Neural cell (in vitro differentiated cells): ENCODE measurements at regions not wholly inside any gene's neighbourhood (a gene's known extent, or its start where the extent isn't known, plus 50 kb on each side); places are given as distances from the start of the nearest gene placed in this dataset.

Experiments
- H2AFZ ChIP-seq: fragments of 200-600, 300-800 bp; sonication (generic), shearing (Covaris generic); 2 replicates; pipeline ENCODE4 v1.6.0; 2014; ENCODE audit warnings: low read depth, mild to moderate bottlenecking, antibody characterized with exemption, low read length, moderate library complexity
- H3F3A ChIP-seq: fragments of 200-600 bp; shearing (Covaris generic); 2 replicates; pipeline ENCODE4 v1.6.1; 2016; ENCODE audit warnings: mild to moderate bottlenecking, moderate library complexity, mixed read lengths, antibody characterized with exemption, low read length; ENCODE audit not compliant: insufficient read depth, poor library complexity, severe bottlenecking
- H3K27ac ChIP-seq: fragments of 200-600, 300-800 bp; sonication (generic), shearing (Covaris generic); 2 replicates; pipeline ENCODE4 v1.5.1; 2014; ENCODE audit warnings: mild to moderate bottlenecking, low read length, moderate library complexity
- H3K27me3 ChIP-seq: fragments of 300-800, 200-600 bp; sonication (generic), shearing (Covaris generic); 2 replicates; pipeline ENCODE4 v1.6.0; 2014; ENCODE audit warnings: mild to moderate bottlenecking, low read depth, low read length, moderate library complexity; ENCODE audit not compliant: insufficient read depth
- H3K36me3 ChIP-seq: fragments of 300-800, 200-600 bp; sonication (generic), shearing (Covaris generic); 2 replicates; pipeline ENCODE4 v1.5.1; 2014; ENCODE audit warnings: mild to moderate bottlenecking, antibody characterized with exemption, low read length, moderate library complexity; ENCODE audit not compliant: insufficient read depth
- H3K4me2 ChIP-seq: fragments of 300-800, 200-600 bp; sonication (generic), shearing (Covaris generic); 2 replicates; pipeline ENCODE4 v1.6.0; 2014; ENCODE audit warnings: mild to moderate bottlenecking, low read length
- H3K4me3 ChIP-seq: fragments of 300-800, 200-600 bp; sonication (generic), shearing (Covaris generic); 2 replicates; pipeline ENCODE4 v1.5.1; 2014; ENCODE audit warnings: mild to moderate bottlenecking, low read length, moderate library complexity
- H3K79me2 ChIP-seq: fragments of 200-600 bp; shearing (Covaris generic); replicated peaks from 2 replicates; pipeline ENCODE4 v1.6.0; 2014; ENCODE audit warnings: mild to moderate bottlenecking, low read length, moderate library complexity; ENCODE audit not compliant: insufficient read depth
- H3K9ac ChIP-seq: fragments of 300-800, 200-600 bp; sonication (generic), shearing (Covaris generic); 2 replicates; pipeline ENCODE4 v1.6.1; 2016; ENCODE audit warnings: mild to moderate bottlenecking, low read length, mixed read lengths
- H3K9me2 ChIP-seq: fragments of 200-600 bp; shearing (Covaris generic); 2 replicates; pipeline ENCODE4 v1.6.1; 2016; ENCODE audit warnings: mild to moderate bottlenecking, low read length, mixed read lengths; ENCODE audit not compliant: insufficient read depth
- H3K9me3 ChIP-seq: fragments of 200-600, 300-800 bp; sonication (generic), shearing (Covaris generic); 2 replicates; pipeline ENCODE4 v1.6.1; 2016; ENCODE audit warnings: mild to moderate bottlenecking, mixed run types, low read length, moderate library complexity, mixed read lengths
- H4K20me1 ChIP-seq: fragments of 200-600 bp; shearing (Covaris generic); 2 replicates; pipeline ENCODE4 v1.6.1; 2016; ENCODE audit warnings: mild to moderate bottlenecking, mixed run types; ENCODE audit not compliant: insufficient read depth
- EP300 ChIP-seq: fragments of 450-650 bp; conservative IDR thresholded peaks from 2 replicates; pipeline ENCODE4 v1.6.1; 2014; ENCODE audit warnings: antibody characterized with exemption, mild to moderate bottlenecking, moderate library complexity; ENCODE audit not compliant: poor library complexity, severe bottlenecking
- EZH2 ChIP-seq: fragments of 200-600, 300-800 bp; shearing (Covaris generic), sonication (generic); IDR thresholded peaks from 2 replicates; pipeline ENCODE4 v1.6.1; 2014; ENCODE audit warnings: antibody characterized with exemption, low read length, borderline replicate concordance, mild to moderate bottlenecking; ENCODE audit not compliant: insufficient read depth, poor library complexity, severe bottlenecking
- MXI1 ChIP-seq: fragments of 450-650 bp; conservative IDR thresholded peaks from 2 replicates; pipeline ENCODE4 v1.6.1; 2014; ENCODE audit warnings: antibody characterized with exemption, mild to moderate bottlenecking; ENCODE audit not compliant: poor library complexity, severe bottlenecking
- POLR2AphosphoS5 ChIP-seq: IDR thresholded peaks from 2 replicates; pipeline ENCODE4 v1.6.1; 2012
- RAD21 ChIP-seq: fragments of 450-650 bp; conservative IDR thresholded peaks from 2 replicates; pipeline ENCODE4 v1.6.1; 2014; ENCODE audit warnings: antibody characterized with exemption, mild to moderate bottlenecking, moderate library complexity
- SMC3 ChIP-seq: fragments of 450-650 bp; conservative IDR thresholded peaks from 2 replicates; pipeline ENCODE4 v1.6.1; 2014; ENCODE audit warnings: antibody characterized with exemption, mild to moderate bottlenecking, moderate library complexity; ENCODE audit not compliant: poor library complexity
- TAF1 ChIP-seq: IDR thresholded peaks from 2 replicates; pipeline ENCODE4 v1.6.1; 2012; ENCODE audit warnings: low read depth
- TF ChIP-seq, protein P1 (sequence below): IDR thresholded peaks from 2 replicates; pipeline ENCODE4 v1.6.1; 2012; ENCODE audit warnings: borderline replicate concordance
- TF ChIP-seq, protein P2 (sequence below): fragments of 450-650 bp; IDR thresholded peaks from 2 replicates; pipeline ENCODE4 v1.5.1; 2014; ENCODE audit warnings: antibody characterized with exemption, mild to moderate bottlenecking, moderate library complexity; ENCODE audit not compliant: poor library complexity, severe bottlenecking

DNA sequence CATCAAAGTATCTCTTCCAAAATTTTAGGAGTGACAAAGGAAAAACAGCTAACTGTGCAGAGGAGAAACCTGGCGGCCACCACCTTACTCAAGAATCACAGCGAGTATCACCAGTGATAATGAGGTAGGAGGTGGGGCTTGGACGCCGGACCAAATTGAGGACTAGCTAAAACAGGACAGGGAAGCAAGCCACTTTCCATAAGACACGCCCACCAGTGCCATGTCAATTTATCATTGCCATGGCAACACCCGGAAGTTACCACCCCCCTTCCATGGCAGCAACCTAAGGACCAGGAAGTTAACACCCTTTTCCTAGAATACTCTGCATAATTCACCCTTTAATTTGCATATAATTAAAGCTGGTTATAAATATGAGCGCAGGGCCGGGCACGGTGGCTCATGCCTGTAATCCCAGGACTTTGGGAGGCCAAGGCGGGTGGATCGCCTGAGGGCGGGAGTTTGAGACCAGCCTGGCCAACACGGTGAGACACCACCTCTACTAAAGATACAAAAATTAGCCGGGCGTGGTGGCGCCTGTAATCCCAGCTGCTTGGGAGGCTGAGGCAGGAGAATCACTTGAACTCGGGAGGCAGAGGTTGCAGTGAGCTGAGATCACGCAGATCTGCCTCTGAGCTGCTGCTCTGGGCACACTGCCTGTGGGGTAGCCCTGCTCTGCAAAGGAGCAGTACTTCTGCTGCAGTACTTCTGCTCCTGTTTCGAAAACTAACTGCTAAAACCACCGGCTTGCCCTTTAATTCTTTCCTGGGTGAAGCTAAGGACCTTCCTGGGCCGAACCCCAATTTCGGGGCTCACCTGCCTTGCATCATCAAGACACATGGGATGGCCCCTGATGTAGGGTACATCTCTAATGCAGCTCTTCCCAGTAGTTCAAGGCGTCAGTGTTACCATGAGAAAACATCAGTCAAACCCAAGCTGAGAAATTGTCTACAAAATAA, 116.7 kb downstream of the HMX1 start:
- Histone ChIP-seq H3K9ac (no peak overlapping the region), H3F3A (no peaks in the 10 kb centered on the region), H3K79me2 (no peaks in the 10 kb centered on the region), H3K36me3 (no peaks in the 10 kb centered on the region), H4K20me1 (no peaks in the 10 kb centered on the region), H2AFZ (no peak overlapping the region), H3K9me2 (no peaks in the 10 kb centered on the region), H3K4me3 (no peak overlapping the region), H3K27me3 (no peaks in the 10 kb centered on the region), H3K27ac (no peak overlapping the region), H3K4me2 (no peak overlapping the region), H3K9me3 (no peaks in the 10 kb centered on the region)
- TF ChIP-seq EP300 (no peak), POLR2AphosphoS5 (no peak), RAD21 (no peak), MXI1 (no peak), TAF1 (no peak), SMC3 (no peak)
- TF ChIP-seq, protein P1, sequence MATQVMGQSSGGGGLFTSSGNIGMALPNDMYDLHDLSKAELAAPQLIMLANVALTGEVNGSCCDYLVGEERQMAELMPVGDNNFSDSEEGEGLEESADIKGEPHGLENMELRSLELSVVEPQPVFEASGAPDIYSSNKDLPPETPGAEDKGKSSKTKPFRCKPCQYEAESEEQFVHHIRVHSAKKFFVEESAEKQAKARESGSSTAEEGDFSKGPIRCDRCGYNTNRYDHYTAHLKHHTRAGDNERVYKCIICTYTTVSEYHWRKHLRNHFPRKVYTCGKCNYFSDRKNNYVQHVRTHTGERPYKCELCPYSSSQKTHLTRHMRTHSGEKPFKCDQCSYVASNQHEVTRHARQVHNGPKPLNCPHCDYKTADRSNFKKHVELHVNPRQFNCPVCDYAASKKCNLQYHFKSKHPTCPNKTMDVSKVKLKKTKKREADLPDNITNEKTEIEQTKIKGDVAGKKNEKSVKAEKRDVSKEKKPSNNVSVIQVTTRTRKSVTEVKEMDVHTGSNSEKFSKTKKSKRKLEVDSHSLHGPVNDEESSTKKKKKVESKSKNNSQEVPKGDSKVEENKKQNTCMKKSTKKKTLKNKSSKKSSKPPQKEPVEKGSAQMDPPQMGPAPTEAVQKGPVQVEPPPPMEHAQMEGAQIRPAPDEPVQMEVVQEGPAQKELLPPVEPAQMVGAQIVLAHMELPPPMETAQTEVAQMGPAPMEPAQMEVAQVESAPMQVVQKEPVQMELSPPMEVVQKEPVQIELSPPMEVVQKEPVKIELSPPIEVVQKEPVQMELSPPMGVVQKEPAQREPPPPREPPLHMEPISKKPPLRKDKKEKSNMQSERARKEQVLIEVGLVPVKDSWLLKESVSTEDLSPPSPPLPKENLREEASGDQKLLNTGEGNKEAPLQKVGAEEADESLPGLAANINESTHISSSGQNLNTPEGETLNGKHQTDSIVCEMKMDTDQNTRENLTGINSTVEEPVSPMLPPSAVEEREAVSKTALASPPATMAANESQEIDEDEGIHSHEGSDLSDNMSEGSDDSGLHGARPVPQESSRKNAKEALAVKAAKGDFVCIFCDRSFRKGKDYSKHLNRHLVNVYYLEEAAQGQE = no peak
- TF ChIP-seq, protein P2, sequence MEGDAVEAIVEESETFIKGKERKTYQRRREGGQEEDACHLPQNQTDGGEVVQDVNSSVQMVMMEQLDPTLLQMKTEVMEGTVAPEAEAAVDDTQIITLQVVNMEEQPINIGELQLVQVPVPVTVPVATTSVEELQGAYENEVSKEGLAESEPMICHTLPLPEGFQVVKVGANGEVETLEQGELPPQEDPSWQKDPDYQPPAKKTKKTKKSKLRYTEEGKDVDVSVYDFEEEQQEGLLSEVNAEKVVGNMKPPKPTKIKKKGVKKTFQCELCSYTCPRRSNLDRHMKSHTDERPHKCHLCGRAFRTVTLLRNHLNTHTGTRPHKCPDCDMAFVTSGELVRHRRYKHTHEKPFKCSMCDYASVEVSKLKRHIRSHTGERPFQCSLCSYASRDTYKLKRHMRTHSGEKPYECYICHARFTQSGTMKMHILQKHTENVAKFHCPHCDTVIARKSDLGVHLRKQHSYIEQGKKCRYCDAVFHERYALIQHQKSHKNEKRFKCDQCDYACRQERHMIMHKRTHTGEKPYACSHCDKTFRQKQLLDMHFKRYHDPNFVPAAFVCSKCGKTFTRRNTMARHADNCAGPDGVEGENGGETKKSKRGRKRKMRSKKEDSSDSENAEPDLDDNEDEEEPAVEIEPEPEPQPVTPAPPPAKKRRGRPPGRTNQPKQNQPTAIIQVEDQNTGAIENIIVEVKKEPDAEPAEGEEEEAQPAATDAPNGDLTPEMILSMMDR = no peak

DNA sequence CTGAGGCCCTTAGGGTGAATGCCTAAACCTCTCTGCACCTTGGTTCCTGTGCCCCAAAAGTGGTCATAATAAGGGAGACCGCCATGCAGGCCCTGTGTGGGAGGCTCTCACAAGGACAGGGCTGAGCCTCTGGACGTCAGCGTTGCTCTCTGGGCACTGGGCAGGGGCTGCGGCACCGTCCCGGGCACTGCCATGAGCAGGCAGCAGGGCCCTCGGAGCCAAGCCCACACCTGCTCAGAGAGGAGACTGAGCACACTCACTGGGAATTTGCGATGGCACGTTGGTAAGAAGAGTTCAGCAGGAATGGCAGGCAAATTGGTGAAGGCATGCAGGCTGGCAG, 123.4 kb downstream of the HMX1 start:
- H3K9me2 ChIP-seq = no peaks in the 10 kb centered on the region
- H3K9me3 ChIP-seq = no peaks in the 10 kb centered on the region
- no peak overlapping the region for H3K27ac ChIP-seq
- TF ChIP-seq, protein P1 = no peak
- TF ChIP-seq TAF1 = no peak
- TF ChIP-seq EP300 = no peak
- TF ChIP-seq POLR2AphosphoS5 = no peak
- TF ChIP-seq, protein P2 = no peak
- no peak for TF ChIP-seq EZH2
- TF ChIP-seq RAD21 = no peak
- TF ChIP-seq MXI1 = no peak
- no peak for TF ChIP-seq SMC3
- H3F3A ChIP-seq = no peaks in the 10 kb centered on the region
- H3K36me3 ChIP-seq = no peaks in the 10 kb centered on the region
- H3K4me2 ChIP-seq = no peak overlapping the region
- no peak overlapping the region for H3K9ac ChIP-seq
- no peaks in the 10 kb centered on the region for H4K20me1 ChIP-seq
- no peaks in the 10 kb centered on the region for H3K79me2 ChIP-seq
- no peaks in the 10 kb centered on the region for H3K27me3 ChIP-seq
- no peak overlapping the region for H2AFZ ChIP-seq
- H3K4me3 ChIP-seq = no peak overlapping the region
